ENCODE measurements at regions not wholly inside any gene's neighbourhood (a gene's known extent, or its start where the extent isn't known, plus 50 kb on each side); places are given as distances from the start of the nearest gene placed in this dataset.
"Not testable (repeated sequence)": the region's sequence is repeated elsewhere in the genome, so short reads cannot be mapped to it uniquely, and the experiment has no call there.

DNA sequence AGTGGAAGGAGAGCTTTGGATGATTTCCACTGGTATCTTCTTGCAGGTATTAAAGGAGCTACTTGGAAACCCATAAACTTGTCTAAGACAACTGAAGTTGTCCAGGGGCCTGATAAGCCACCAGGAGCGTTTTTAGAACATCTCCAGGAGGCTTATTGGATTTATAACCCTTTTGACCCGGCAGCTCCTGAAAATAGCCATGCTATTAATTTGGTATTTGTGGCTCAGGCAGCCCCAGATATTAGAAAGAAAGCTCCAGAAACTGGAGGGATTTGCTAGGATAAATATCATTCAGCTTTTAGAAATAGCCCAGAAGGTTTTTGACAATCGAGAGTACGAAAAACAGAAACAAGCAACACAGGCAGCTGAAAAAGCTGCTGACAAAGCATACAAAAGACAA is 461.0 kb upstream of the HTR1E start:
- DNase-seq (ENCODE audit: low read depth), result no peak

DNA sequence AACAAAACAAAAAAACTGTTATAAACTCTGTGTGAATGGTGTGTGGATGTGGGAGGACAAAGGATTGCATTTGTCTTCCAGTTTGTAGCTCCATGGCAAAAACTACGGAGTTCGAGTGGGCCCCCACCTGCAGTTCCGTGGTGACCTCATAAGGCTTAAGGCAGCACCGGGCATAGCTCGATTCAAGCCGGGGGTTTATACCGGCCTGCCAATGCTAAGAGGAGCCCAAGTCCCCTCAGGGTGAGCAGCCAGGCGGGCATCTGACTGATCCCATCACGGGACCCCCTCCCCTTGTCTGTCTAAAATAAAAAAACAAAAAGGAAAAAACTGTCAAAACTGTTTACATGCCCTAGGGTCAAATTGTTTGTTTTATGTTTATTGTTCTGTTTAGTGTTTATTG is 463.2 kb upstream of the HTR1E start:
- DNase-seq (ENCODE audit: low read depth), result no peak

DNA sequence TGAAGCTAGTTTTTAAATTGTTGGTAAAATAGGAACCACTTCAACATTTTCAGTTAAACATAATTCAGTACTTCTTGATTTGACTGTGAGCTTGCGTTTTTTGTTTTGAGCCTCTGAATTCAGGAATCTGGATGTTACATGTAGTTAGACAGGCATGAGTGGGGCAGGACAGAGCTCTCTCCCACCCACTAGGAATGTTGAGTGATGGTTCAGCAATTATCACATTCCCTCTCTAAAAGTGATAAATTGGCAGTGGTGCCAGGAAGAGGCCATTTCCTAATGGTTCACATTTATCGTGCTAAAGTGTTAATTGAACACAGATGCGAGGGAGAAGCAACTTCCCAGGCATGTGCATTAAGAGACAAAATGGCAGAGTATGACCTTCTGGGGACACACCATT is 465.5 kb upstream of the HTR1E start:
- DNase-seq (ENCODE audit: low read depth), result no peak

DNA sequence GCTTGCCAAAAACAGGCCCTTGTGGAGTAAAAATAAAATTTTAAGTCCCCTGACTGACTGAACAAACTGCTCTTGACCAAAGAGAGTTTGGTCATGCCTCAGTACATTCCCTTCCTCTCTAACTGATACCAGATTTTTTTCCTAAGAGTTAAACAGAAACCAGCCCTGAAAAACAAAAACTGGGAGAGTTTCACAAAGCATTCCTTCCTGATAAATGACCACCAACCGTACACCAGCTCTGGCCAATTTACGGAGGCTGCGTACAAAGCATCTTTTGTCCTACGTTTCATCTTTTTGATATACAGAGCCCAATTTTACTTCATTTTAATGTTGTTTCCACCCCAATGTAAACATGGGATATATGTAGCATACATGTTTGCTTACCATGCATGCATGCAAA is 477.4 kb upstream of the HTR1E start:
- DNase-seq (ENCODE audit: low read depth), result no peak

DNA sequence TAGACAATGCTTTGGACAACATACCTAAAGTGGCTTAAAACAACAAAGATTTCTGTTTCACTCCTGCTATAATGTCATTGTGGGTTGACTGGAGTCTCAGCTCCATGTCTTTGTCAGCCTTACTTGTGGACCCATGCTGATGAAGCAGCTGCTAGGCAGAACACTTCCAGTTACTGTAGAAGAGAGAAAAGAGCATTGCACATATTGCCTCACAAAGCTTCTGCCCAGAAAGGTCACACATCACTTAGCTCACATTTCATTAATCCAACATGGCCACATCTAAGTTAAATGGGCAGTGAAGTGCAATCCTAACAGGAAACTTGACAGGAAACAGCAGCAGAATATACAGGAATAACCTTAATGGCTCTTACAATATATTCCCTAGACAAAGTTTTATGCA is 480.5 kb upstream of the HTR1E start:
- no peak for DNase-seq (ENCODE audit: low read depth)

DNA sequence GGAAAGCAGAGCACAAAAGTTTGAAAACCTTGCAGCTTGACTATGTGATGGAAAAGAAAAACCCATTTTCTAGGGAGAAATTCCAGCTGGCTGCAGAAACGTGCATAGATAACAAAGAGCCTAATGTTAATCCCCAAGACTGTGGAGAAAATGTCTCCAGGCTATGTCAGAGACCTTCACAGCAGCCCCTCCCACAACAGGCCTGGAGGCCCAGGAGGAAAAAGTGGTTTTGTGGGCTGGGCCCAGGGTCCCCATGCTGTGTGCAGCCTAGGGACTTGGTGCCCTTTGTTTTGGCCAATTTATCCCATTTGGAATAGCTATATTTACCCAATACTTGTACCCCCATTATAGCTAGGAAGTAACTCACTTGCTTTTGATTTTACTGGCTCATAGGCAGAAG is 484.1 kb upstream of the HTR1E start:
- DNase-seq (ENCODE audit: low read depth), result no peak

DNA sequence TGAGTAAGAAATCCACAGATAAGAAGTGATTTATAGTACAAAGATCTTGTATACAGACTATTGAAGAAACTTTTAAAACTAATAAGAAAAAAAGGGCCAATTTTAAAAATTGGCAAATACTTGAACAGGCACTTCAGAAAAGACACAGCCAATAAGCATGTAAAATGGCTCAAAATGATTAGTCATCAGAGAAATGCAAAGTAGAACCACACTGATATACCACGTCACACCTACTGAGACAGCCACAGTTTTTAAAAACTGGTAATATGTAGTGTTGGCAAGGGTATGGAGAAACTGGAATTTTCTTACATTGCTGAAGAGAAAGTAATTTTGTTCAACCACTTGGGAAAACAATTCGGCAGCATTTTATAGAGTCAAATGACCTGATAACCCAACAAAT is 488.9 kb upstream of the HTR1E start:
- no peak for DNase-seq (ENCODE audit: low read depth)

DNA sequence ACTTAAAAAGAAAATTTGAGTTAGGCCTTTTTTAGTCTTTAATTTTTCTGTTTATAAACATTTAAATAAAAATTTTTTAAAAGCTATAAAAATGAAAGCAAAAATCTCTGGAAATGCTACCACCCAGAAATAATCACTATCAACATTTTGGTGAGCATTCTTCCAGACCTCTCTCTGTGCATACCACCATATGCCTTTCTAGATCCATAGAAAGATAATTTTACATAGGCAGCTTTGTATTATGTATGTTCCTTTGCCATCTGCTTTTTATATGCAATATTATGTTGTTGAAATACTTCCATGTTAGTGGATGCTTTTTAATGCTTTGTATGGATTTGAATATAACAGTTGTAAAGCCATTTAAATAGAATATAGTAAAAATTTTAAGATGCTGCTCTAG is 496.7 kb upstream of the HTR1E start:
- no peak for DNase-seq (ENCODE audit: low read depth)

DNA sequence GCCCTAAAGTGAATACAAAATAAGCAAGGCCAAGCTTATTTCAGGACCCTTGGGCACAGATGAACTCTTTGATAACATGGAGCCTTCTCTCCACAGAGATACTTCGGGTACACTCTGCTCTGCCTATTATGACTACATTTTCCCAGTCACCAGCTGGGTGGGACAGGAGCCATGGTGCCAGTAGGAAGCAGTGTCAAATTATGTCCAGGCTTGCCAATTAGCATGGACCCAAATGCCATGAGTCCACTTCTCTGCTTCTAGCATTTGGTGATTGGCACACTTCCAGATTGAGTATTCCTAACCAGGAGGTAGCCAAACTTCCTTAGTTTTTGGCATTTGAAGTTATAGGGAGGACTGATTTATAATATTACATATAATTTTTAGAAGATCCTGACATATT is 513.8 kb upstream of the HTR1E start:
- no peak for DNase-seq (ENCODE audit: low read depth)

DNA sequence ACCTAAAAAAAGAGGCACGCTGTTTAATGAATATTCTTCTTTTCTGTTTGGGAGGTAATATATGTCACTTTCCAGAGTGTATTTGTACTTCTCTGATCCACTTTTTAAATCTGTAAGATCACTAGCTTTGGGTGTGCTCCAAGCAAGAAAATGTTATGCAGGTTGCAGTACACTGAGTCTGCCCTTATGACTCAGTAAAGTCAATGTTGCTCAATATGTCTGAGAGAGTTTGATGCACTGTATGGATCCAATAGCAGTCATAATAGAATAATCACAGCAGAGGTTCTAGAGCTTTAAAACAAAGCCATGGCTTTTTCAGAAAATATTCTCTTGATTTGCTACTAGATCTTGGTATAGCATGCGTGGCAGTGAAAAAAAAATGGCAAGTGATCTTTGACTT is 525.3 kb upstream of the HTR1E start:
- no peak for DNase-seq (ENCODE audit: low read depth)

DNA sequence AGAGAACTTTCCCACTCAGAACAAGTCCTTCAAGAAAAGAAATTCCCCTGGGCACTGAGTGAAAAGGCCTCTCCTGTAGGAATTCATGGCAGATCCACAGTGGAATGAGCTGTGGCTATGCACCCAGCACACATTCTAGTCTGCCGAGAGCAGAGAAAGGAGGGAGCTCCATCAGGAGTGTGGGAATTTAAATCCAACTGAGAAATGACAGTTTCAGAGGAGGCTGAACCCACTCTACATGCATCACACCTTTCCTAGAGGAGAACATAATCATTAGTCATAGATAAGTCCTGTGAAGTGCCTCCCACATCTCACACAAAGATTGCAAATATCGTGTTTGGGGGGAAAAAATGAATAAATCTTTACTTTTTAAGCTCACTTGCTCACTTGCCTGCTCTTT is 530.2 kb upstream of the HTR1E start:
- no peak for DNase-seq (ENCODE audit: low read depth)

DNA sequence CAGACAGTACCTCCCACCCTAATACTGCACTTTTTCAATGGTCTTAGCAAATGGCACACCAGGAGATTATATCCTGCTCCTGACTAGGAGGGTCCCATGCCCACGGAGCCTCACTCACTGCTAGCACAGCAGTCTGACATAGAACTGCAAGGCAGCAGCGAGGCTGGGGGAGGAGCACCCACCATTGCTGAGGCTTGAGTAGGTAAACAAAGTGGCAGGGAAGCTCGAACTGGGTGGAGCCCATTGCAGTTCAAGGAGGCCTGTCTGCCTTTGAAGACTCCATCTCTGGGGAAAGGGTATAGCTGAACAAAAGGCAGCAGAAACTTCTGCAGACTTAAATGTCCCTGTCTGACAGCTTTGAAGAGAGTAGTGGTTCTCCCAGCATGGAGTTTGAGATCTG is 544.5 kb upstream of the HTR1E start:
- DNase-seq (ENCODE audit: low read depth), result not testable (repeated sequence)

DNA sequence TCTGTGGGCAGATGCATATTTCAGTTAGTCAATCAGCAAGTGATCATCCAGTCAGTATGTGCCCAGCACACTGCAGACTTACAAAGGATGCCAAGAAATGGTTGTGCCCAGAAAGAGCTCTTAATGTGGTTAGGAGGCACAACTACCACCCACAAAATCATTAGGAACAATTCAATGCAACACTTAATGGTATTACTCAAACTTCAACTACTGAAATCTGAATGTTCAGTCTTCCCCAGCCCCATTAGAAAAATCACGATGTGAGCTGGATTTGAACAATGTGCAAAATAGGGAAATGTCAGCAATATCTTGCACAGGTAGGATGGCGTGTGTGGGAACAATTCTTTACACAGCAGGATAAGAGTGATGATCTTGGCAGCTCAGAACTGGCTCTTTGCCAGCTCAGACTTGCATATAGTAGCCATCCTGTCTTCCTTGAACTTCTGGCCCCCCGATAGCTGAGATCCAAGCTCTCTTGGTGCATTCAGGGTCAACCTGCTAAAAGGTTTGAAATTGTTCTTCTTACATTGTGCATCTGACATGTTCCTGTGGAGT is 556.7 kb upstream of the HTR1E start:
- DNase-seq (ENCODE audit: low read depth), result no peak

DNA sequence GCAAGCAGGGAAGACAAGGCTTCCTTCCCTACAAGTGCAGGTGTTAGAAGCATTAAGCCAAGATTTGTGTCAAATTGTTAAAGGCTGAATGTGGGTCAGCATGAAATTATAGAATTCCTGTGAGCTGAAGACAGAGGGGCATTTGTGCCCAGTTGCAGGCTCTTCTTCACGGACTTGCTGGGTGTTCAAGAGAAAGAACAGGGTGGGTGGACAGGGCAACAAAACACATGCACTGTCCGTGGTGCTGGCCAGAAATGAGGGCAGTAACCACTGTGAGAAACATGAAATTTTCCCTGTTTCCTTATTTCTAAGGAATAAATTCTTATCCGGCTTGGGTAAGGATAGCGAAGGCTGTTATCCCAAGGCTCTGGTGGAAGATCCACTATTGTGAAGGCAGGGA is 579.5 kb upstream of the HTR1E start:
- DNase-seq (ENCODE audit: low read depth), result no peak

DNA sequence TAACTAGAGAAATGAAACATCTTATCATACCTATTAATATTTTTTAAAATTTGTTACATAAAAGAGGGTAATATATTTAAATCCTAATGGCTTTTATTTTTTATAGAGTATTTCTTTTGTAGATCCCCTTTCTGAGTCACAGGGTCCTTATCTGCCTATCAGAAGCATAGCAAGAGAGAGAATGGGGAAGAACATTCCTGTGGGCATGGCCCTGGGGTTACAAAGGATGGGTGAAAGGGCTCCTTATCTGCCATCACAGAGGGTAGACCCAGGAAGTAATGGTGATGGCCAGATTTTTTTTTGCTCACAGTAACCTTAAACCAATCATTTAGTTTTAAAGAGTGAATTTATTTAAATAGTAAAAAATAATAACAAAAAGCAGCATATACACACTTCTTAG is 582.1 kb upstream of the HTR1E start:
- DNase-seq (ENCODE audit: low read depth), result no peak

DNA sequence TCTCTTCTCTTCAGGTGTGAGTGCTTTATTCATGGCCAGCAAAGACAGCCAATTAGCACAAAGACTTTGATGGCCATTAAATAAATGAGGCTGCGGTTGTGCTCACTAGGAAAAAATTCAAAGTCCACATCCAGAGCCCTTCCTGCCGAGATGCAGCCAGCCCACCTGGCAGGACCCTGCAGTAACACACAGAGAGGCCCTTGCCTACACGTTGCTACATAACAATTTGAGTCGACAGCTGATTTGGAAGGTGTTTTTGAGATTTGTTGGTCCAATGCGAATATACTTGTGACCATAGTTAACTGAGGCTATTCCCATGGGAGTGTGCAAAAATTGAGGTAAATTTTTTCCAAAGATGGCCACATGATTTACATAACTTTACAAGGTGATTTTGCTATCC is 605.4 kb upstream of the HTR1E start:
- DNase-seq (ENCODE audit: low read depth), result no peak

DNA sequence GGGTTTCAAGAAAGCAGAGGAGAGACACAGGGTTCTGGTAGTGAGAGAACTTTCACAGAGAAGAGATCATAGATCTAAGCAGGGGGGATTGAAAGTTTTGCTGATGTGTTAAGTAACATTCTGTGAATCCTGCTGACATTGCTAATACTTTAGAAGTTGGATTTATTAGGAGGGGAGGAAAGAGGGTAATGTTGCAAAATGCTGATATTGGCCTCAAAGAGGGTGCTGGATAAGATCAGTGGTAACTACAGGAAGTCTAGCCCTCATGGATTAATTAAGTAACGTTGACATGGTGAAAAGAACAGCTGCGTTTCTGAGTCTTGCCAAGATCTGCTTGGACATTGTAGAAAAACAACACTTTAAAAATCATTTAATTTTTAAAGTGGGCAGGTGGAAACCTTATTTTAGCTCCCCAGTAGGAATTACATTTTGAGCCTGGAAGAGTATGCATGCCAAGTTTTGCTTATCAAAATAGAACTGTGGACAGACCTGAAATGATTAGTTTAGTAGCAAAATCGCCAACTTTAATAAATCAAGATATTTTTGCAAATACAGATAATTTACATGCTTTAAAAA is 606.0 kb upstream of the HTR1E start:
- DNase-seq (ENCODE audit: low read depth), result no peak

DNA sequence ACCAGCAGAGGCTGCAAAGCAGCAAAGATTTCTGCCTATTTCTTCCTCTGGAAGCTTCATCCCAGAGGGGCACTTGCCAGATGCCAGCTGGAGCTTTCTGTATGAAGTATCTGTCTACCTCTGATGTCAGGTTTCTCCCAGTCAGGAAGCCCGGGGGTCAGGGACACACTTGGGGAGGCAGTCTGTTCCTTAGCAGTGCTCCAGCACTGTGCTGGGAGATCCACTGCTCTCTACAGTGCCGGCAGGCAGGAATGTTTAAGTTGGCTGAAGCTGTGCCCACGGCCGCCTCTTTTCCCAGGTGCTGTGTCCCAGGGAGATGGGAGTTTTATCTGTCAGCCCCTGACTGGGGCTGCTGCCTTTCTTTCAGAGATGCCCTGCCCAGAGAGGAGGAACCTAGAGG is 631.1 kb upstream of the HTR1E start:
- DNase-seq (ENCODE audit: low read depth), result no peak

DNA sequence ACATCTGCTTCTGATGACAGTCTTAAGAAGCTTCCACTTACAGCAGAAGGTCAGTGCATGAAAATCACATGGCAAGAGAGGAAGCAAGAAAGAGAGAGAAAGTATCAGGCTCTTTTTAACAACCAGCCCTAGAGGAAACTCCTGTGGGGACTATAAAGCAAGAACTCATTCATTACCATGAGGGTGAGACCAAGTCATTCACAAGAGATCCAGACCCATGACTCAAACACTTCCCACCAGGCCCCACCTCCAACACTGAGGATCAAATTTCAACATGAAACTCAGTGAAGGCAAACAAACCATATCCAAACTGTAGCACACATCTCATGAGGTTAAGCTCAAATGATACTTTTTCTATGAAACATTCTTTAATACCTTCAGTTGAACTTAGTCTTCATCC is 643.2 kb upstream of the SYNCRIP start:
- no peak for DNase-seq (ENCODE audit: low read depth)

DNA sequence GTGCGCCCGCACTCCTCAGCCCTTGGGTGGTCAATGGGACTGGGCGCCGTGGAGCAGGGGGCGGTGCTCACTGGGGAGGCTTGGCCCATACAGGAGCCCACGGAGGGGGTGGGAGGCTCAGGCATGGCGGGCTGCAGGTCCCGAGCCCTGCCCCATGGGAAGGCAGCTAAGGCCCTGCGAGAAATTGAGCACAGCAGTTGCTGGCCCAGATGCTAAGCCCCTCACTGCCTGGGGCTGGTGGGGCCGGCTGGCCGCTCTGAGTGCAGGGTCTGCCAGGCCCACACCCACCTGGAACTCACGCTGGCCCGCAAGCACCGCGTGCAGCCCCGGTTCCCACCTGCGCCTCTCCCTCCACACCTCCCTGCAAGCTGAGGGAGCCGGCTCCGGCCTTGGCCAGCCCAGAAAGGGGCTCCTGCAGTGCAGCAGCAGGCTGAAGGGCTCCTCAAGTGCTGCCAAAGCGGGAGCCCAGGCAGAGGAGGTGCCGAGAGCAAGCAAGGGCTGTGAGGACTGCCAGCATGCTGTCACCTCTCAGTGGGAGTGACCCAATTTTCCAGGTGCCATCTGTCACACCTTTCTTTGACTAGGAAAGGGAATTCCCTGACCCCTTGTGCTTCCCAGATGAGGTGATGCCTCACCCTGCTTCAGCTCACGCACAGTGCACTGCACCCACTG is 642.3 kb upstream of the SYNCRIP start:
- DNase-seq (ENCODE audit: low read depth), result not testable (repeated sequence)

DNA sequence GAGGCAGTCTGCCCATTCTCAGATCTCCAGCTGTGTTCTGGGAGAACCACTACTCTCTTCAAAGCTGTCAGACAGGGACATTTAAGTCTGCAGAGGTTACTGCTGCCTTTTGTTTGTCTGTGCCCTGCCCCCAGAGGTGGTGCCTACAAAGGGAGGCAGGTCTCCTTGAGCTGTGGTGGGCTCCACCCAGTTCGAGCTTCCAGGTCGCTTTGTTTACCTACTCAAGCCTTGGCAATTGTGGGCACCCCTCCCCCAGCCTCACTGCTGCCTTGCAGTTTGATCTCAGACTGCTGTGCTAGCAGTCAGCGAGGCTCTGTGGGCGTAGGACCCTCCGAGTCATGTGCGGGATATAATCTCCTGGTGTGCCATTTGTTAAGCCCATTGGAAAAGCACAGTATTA is 640.9 kb upstream of the SYNCRIP start:
- not testable (repeated sequence) for DNase-seq (ENCODE audit: low read depth)

DNA sequence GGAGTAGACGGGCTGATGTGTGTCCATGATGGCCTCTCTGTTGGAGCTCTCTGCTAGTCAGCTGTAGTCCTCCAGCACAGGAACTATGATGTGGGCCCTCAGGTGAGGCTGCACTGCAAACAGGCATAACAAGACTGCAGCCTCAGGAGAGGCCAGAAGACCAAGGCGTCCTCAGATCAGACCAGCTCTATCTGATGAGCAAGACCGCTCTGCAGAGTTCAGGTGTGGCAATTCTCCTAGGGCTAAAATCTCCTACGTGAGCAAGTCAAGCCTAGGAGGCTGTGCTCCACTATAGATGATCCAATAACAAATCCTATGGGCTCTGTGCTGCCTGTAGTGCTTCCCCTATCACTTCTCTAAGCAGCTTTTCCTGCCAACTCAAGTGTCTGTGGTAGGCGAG is 633.4 kb upstream of the SYNCRIP start:
- DNase-seq (ENCODE audit: low read depth), result no peak

DNA sequence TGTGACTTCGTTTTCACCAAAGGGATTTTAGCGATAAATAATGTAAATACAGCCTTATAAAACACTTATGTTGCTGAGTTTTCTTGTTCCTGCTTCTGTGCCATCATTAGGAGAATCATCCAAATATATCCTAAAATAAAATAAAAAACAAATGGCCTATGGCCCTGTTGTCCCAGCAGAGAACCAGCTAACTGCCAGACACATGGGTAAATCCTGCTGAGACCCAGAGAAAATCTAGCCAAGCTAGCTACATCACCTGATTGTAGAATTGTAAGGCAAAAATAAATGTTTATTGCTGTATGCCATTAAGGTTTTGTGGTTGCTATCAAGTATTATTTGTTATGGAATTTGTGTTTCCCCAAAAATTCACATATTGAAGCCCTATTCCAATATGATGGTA is 631.2 kb upstream of the SYNCRIP start:
- DNase-seq (ENCODE audit: low read depth), result no peak

DNA sequence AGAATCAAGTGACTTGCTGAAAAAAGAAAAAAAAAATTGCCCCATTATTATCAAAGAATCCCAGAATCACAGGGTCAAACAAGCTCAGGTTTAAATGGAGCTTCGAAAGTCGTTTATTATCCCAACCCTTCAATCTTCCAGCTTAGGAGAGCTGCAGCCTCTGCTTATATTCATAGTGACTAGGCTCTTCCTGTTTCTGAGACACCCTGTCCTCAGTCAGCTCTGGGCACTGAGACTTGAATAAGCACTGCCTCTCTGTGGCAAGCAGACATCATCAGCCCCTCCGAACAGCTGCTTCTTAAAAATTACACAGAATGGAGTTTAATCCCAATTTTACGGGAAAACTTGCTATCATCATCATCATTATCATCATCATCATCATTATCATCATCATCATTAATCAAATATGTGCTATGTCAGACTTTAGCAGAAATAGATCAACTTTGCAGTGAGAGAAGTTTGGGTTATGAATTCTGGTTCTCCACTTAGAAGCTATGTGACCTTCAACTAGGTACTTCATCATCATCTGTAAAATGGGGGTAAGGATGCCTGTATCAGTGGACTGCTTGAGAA is 614.0 kb upstream of the SYNCRIP start:
- DNase-seq (ENCODE audit: low read depth), result no peak

All from amniotic epithelial cell (primary cell).